HG03432 (cell line): ENCODE measurements at regions not wholly inside any gene's neighbourhood (a gene's known extent, or its start where the extent isn't known, plus 50 kb on each side); places are given as distances from the start of the nearest gene placed in this dataset.
"Not testable (repeated sequence)": the region's sequence is repeated elsewhere in the genome, so short reads cannot be mapped to it uniquely, and the experiment has no call there.

Experiments used
- ATAC-seq: cut with Tn5 transposase; IDR thresholded peaks from one replicate; pipeline ENCODE4 v1.9.1; 2021; ENCODE audit warnings: mild to moderate bottlenecking, moderate library complexity; ENCODE audit not compliant: unreplicated experiment

DNA sequence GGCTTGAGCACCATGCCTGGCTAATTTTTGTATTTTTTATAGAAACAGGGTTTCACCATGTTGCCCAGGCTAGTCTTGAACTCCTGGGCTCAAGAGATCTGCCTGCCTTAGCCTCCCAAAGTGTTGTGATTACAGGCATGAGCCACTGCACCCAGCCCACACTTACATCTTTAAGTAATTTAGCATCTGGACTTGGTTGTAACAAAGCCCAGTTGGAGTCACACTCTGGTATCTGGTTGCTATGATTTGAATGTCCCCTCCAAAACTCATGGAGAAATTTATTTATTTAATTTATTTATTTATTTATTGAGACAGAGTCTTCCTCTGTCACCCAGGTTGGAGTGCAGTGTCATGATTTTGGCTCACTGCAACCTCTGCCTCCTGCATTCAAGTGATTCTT lies 52.7 kb upstream of the TSC22D1 start:
- not testable (repeated sequence) for ATAC-seq

- ATAC-seq: no peak
Measured at GRCh38 chr13:44627441-44627840, 51.3 kb upstream of the TSC22D1 start.

DNA sequence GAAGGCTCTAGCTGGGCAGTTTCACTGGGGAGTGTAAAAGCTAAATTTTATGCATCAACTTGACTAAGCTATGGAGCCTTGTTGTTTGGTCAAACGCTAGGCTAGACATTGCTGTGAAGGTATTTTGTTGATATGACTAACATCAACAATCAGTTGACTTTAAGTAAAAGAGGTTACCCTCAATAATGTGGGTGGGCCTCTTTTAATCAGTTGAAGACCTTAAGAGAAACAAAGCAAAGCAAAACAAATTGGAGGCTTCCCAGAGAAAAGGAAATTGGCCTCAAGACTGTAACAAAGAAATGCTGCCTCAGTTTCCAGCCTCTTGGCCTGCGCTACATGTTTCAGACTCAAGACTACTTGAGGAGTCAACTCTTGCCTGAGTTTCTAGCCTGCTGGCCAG lies 50.0 kb upstream of the TSC22D1 start:
- ATAC-seq: no peak
